HL-60 (cell line): ENCODE measurements at regions not wholly inside any gene's neighbourhood (a gene's known extent, or its start where the extent isn't known, plus 50 kb on each side); places are given as distances from the start of the nearest gene placed in this dataset.
"Not testable (repeated sequence)": the region's sequence is repeated elsewhere in the genome, so short reads cannot be mapped to it uniquely, and the experiment has no call there.

Experiments
- DNase-seq, 2 experiments: peaks; one replicate each; pipeline ENCODE4 v3.0.0-alpha.2; 2010 to 2020; ENCODE audit warnings: low read depth in 1 of 2, low spot score in 1 of 2
- H3K27ac ChIP-seq: fragments of 250-450 bp; sonication (Bioruptor Pico); replicated peaks from 2 replicates; pipeline ENCODE4 v1.5.1; 2020; ENCODE audit warnings: mild to moderate bottlenecking, moderate library complexity
- H3K27me3 ChIP-seq: fragments of 250-450 bp; sonication (Bioruptor Pico); 2 replicates; pipeline ENCODE4 v1.5.1; 2021; ENCODE audit warnings: mild to moderate bottlenecking, moderate library complexity; ENCODE audit not compliant: insufficient read depth, poor library complexity, severe bottlenecking
- H3K4me3 ChIP-seq: replicated peaks from 2 replicates; pipeline ENCODE4 v1.5.1; 2011; ENCODE audit warnings: mild to moderate bottlenecking, control low read depth, low read length; ENCODE audit not compliant: insufficient read depth
- CTCF ChIP-seq: IDR thresholded peaks from one replicate; pipeline ENCODE4 v1.5.1; 2011; ENCODE audit warnings: low read length, control low read depth, inconsistent platforms; ENCODE audit not compliant: insufficient read depth
- GABPA ChIP-seq: IDR thresholded peaks from 2 replicates; pipeline ENCODE4 v1.6.1; 2012; ENCODE audit warnings: low read depth
- POLR2AphosphoS5 ChIP-seq: IDR thresholded peaks from 2 replicates; pipeline ENCODE4 v1.6.1; 2012; ENCODE audit warnings: low read depth
- REST ChIP-seq: IDR thresholded peaks from 2 replicates; pipeline ENCODE4 v1.6.1; 2012; ENCODE audit warnings: low read depth; ENCODE audit not compliant: insufficient replicate concordance
- SPI1 ChIP-seq: IDR thresholded peaks from 2 replicates; pipeline ENCODE4 v1.6.1; 2012; ENCODE audit warnings: low read depth, mild to moderate bottlenecking, borderline replicate concordance

GRCh38 chrX:36898301-36898700 lies 109.9 kb upstream of the FAM47C start:
- DNase-seq, result no peak
- Histone ChIP-seq H3K27ac (no peak overlapping the region), H3K27me3 (no peaks in the 10 kb centered on the region), H3K4me3 (no peak overlapping the region)
- TF ChIP-seq GABPA (no peak), CTCF (peak; percentile 39), POLR2AphosphoS5 (no peak)

GRCh38 chrX:36904561-36904960 lies 103.6 kb upstream of the FAM47C start:
- not testable (repeated sequence) for H3K4me3 ChIP-seq, DNase-seq, H3K27me3 ChIP-seq, H3K27ac ChIP-seq

GRCh38 chrX:36908801-36909675 lies 99.1 kb upstream of the FAM47C start:
- Histone ChIP-seq H3K4me3 (no peak overlapping the region), H3K27ac (no peak overlapping the region), H3K27me3 (no peaks in the 10 kb centered on the region)
- TF ChIP-seq CTCF (peak; percentile 11), SPI1 (no peak)
- DNase-seq, result peak in 1 of 2 experiments; percentile 1

- H3K27me3 ChIP-seq, result no peaks in the 10 kb centered on the region
- TF ChIP-seq SPI1, result no peak
- no peak for TF ChIP-seq CTCF
- TF ChIP-seq POLR2AphosphoS5, result no peak
- no peak for TF ChIP-seq REST
- no peak for TF ChIP-seq GABPA
- no peak overlapping the region for H3K4me3 ChIP-seq
- H3K27ac ChIP-seq, result no peak overlapping the region
- DNase-seq, result no peak
Observed at GRCh38 chrX:36909676-36910030, 98.5 kb upstream of the FAM47C start.

- TF ChIP-seq REST (no peak), CTCF (no peak), GABPA (no peak), SPI1 (no peak), POLR2AphosphoS5 (no peak)
- no peaks in the 10 kb centered on the region for H3K27me3 ChIP-seq
- no peak for DNase-seq
Observed at GRCh38 chrX:36913551-36913950, 94.6 kb upstream of the FAM47C start.

More at GRCh38 chrX:36913551-36913950, 94.6 kb upstream of the FAM47C start:
- H3K4me3 ChIP-seq, result no peak overlapping the region
- no peak overlapping the region for H3K27ac ChIP-seq
